HUES48 (cell line): ENCODE measurements at regions not wholly inside any gene's neighbourhood (a gene's known extent, or its start where the extent isn't known, plus 50 kb on each side); places are given as distances from the start of the nearest gene placed in this dataset.
A peak's percentile ranks its signal among the peaks of the same experiment; 100 is the strongest.

Experiments
- H3K27ac ChIP-seq: one replicate; pipeline ENCODE4 v1.7.0; 2013; ENCODE audit warnings: low read depth, low read length, inconsistent platforms
- H3K27me3 ChIP-seq: 2 replicates; pipeline ENCODE4 v1.6.1; 2013; ENCODE audit warnings: mild to moderate bottlenecking, low read length; ENCODE audit not compliant: control insufficient read depth, insufficient read depth
- H3K36me3 ChIP-seq: 2 replicates; pipeline ENCODE4 v1.6.1; 2013; ENCODE audit warnings: low read length; ENCODE audit not compliant: control insufficient read depth, insufficient read depth
- H3K4me1 ChIP-seq: 2 replicates; pipeline ENCODE4 v1.6.1; 2013; ENCODE audit warnings: mild to moderate bottlenecking, low read length; ENCODE audit not compliant: control insufficient read depth, insufficient read depth
- H3K4me3 ChIP-seq: 2 replicates; pipeline ENCODE4 v1.5.1; 2013; ENCODE audit warnings: mild to moderate bottlenecking, low read depth, low read length
- H3K9ac ChIP-seq: 2 replicates; pipeline ENCODE4 v1.6.1; 2013; ENCODE audit warnings: mild to moderate bottlenecking, low read depth, low read length, moderate library complexity
- H3K9me3 ChIP-seq: 2 replicates; pipeline ENCODE4 v1.6.1; 2013; ENCODE audit warnings: low read length; ENCODE audit not compliant: control insufficient read depth, insufficient read depth

- no peak overlapping the region for H3K9ac ChIP-seq
- H3K27me3 ChIP-seq = no peaks in the 10 kb centered on the region
- no peaks in the 10 kb centered on the region for H3K36me3 ChIP-seq
- H3K4me3 ChIP-seq = no peak overlapping the region
- peaks cover 12% of the 10 kb centered on the region for H3K4me1 ChIP-seq
- H3K9me3 ChIP-seq = 0 out of 2 replicates have a peak, but pooled peaks cover 4% of the 10 kb centered on the region
- H3K27ac ChIP-seq = no peak overlapping the region
Observed at GRCh38 chr2:160701822-160702221, 208.2 kb upstream of the RBMS1 start.

DNA sequence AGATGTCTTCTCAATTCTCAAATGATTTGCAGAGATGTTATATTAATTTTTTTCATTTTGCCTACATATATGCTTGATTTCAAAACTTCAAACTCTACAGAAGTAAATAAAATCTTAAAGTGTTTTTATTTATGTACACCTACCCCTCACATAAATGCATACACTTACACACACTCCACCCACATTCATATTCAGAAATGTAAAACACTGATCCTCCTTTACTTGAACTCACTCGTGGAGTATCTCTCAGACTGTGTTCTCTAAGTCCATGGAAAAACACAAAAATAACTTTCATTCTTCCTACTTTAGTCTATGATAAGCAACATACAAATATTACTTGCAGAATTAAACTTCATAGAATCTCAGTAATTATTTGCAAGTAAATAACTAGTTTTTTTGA lies 209.1 kb upstream of the RBMS1 start:
- H3K4me3 ChIP-seq = no peak overlapping the region
- no peak overlapping the region for H3K27ac ChIP-seq
- no peaks in the 10 kb centered on the region for H3K36me3 ChIP-seq
- peaks cover 12% of the 10 kb centered on the region for H3K4me1 ChIP-seq
- H3K9me3 ChIP-seq = 0 out of 2 replicates have a peak, but pooled peaks cover 4% of the 10 kb centered on the region
- no peak overlapping the region for H3K9ac ChIP-seq
- no peaks in the 10 kb centered on the region for H3K27me3 ChIP-seq

GRCh38 chr2:160703648-160704585 lies 210.3 kb upstream of the RBMS1 start:
- Histone ChIP-seq H3K27ac (no peak overlapping the region), H3K27me3 (no peaks in the 10 kb centered on the region), H3K36me3 (no peaks in the 10 kb centered on the region), H3K4me1 (peaks cover 12% of the 10 kb centered on the region), H3K9me3 (0 out of 2 replicates have a peak, but pooled peaks cover 4% of the 10 kb centered on the region), H3K4me3 (no peak overlapping the region), H3K9ac (no peak overlapping the region)

DNA sequence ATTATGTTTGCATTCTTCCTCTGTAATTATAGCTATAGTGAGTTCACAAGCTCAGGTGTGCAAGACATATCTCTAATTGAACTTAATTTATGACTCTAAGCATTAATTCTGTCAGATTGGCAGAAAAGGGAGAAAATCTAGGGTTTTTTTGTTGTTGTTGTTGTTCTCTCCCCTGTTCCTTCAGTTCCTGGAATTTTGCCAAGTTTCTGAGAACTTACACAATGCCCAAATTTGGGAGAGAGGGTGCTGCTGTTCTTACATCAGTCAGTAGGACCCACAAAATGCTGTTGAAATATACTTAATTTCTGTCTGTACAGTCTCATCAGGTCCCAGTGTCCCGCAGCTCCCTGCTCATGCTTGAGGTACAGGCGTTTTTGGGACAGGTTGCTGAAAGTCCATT lies 221.8 kb upstream of the RBMS1 start:
- no peak overlapping the region for H3K4me3 ChIP-seq
- no peaks in the 10 kb centered on the region for H3K27me3 ChIP-seq

GRCh38 chr2:160719116-160719515 lies 225.5 kb upstream of the RBMS1 start:
- Histone ChIP-seq H3K9me3 (no peaks in the 10 kb centered on the region), H3K27ac (no peak overlapping the region), H3K9ac (no peak overlapping the region), H3K4me1 (no peaks in the 10 kb centered on the region), H3K36me3 (no peaks in the 10 kb centered on the region), H3K27me3 (no peaks in the 10 kb centered on the region), H3K4me3 (no peak overlapping the region)

More for the DNA sequence above, 221.8 kb upstream of the RBMS1 start:
- H3K9ac ChIP-seq = no peak overlapping the region
- H3K36me3 ChIP-seq = no peaks in the 10 kb centered on the region
- no peaks in the 10 kb centered on the region for H3K4me1 ChIP-seq
- H3K27ac ChIP-seq = no peak overlapping the region
- H3K9me3 ChIP-seq = peaks cover 4% of the 10 kb centered on the region; the same call in 1 of the 2 replicates

- Histone ChIP-seq H3K27ac (no peak overlapping the region), H3K4me3 (no peak overlapping the region), H3K36me3 (no peaks in the 10 kb centered on the region), H3K9me3 (no peaks in the 10 kb centered on the region), H3K27me3 (no peaks in the 10 kb centered on the region), H3K4me1 (no peaks in the 10 kb centered on the region), H3K9ac (no peak overlapping the region)
Observed at GRCh38 chr2:160720098-160720497, 226.5 kb upstream of the RBMS1 start.

DNA sequence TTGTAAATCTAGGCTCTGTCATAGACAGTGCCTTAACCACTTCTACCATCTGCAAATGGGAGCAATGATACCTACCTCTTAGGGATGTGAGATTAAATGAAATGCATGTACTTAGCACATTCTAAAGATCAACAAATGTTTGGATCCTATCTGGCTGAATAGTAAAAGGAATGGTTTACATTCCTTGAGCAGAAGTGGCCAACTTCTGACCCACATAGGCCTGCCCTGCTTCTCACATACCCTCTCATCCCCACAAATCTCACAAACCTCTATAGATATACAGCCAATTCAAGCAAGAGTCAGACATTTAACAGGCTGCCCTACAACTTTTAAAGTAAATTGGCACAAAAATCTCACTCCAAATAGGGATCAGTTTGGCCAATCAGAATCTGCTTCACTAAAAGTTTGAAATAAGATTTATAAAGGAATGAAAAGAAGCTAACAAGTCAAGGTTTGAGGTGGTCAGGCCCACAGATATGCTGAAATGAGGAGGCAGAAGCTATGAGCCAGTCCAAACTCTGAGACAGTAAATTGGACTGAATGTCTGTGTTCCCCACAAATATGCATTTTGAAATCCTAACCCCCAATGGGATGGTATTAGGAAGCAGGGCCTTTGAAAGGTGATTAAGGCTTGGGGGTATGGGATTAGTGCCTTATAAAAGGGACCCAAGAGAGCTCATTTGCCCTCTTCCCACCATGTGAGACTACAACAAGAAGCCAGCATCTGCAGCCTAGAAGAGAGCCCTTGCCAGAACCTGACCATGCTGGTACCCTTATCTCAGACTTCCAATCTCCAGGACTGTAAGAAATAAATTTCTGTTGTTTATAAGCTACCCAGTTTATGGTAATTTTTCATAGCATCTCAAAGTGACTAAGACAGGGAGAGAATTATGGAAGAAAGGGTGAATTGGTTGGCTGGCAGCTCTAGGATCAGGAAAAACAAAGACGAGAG lies 227.8 kb upstream of the RBMS1 start:
- no peaks in the 10 kb centered on the region for H3K9me3 ChIP-seq
- no peaks in the 10 kb centered on the region for H3K36me3 ChIP-seq
- no peaks in the 10 kb centered on the region for H3K4me1 ChIP-seq
- H3K27me3 ChIP-seq = no peaks in the 10 kb centered on the region
- H3K9ac ChIP-seq = no peak overlapping the region
- H3K4me3 ChIP-seq = no peak overlapping the region
- H3K27ac ChIP-seq = no peak overlapping the region

- peaks cover 24% of the 10 kb centered on the region for H3K4me1 ChIP-seq
- no peak overlapping the region for H3K9ac ChIP-seq
- H3K9me3 ChIP-seq = no peaks in the 10 kb centered on the region
- H3K36me3 ChIP-seq = no peaks in the 10 kb centered on the region
- no peaks in the 10 kb centered on the region for H3K27me3 ChIP-seq
- no peak overlapping the region for H3K27ac ChIP-seq
- no peak overlapping the region for H3K4me3 ChIP-seq
Observed at GRCh38 chr2:160726046-160726445, 232.4 kb upstream of the RBMS1 start.

GRCh38 chr2:160730296-160730995 lies 236.8 kb upstream of the RBMS1 start:
- Histone ChIP-seq H3K4me3 (no peak overlapping the region), H3K9ac (no peak overlapping the region), H3K4me1 (peaks cover 46% of the 10 kb centered on the region), H3K36me3 (no peaks in the 10 kb centered on the region), H3K27me3 (no peaks in the 10 kb centered on the region), H3K27ac (peak overlapping the region; percentile 61), H3K9me3 (no peaks in the 10 kb centered on the region)

DNA sequence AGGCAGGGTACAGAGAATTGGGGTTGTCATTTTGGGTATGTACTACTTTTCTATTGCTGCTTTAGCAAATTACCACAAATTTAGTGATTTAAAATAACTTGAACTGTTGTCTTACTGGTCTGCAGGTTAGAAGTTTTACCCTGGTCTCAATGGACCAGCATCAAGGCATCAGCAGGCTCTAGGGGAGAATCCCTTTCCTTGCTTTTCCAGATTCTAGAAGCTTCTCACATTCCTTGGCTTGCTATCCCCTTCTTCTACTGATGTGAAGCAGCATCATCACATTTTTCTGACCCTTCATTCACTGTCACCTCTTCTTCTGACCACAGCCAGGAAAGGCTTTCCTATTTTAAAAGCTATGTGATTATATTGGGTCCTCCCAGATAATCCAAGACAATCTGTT lies 237.8 kb upstream of the RBMS1 start:
- no peaks in the 10 kb centered on the region for H3K27me3 ChIP-seq
- H3K36me3 ChIP-seq = no peaks in the 10 kb centered on the region
- H3K9me3 ChIP-seq = no peaks in the 10 kb centered on the region
- H3K4me1 ChIP-seq = peaks cover 48% of the 10 kb centered on the region
- H3K9ac ChIP-seq = no peak overlapping the region
- peak overlapping the region; percentile 57 for H3K27ac ChIP-seq
- no peak overlapping the region for H3K4me3 ChIP-seq
